K562 (cell line): ENCODE measurements at regions not wholly inside any gene's neighbourhood (a gene's known extent, or its start where the extent isn't known, plus 50 kb on each side); places are given as distances from the start of the nearest gene placed in this dataset.
"Not testable (repeated sequence)": the region's sequence is repeated elsewhere in the genome, so short reads cannot be mapped to it uniquely, and the experiment has no call there.

Source experiments
- ATAC-seq: fragments of 200-7000 bp; cut with Tn5 transposase; 3 replicates; pipeline ENCODE4 v1.9.1; 2020; ENCODE audit warnings: moderate library complexity
- BruUV-seq: library from RNA; stranded (reverse); fragments of 400-500 nt; replicated peaks from 2 replicates; lab custom pipeline; 2021; lab: Mats Ljungman, UMichigan
- CTCF ChIA-PET: fragments of 300-600 bp; formaldehyde crosslinking; extraction: SDS; loops from one replicate; lab custom pipeline; 2021; ENCODE audit warnings: low intra/inter-chr PET ratio; lab: Yijun Ruan, JAX
- POLR2A ChIA-PET: fragments of 300-600, 350-650 bp; sonication (Branson Sonifier 250); formaldehyde crosslinking; extraction: SDS; loops from one replicate; lab custom pipeline; 2021; ENCODE audit warnings: antibody characterized with exemption, inconsistent platforms; lab: Yijun Ruan, JAX
- DNase-seq, 4 experiments: peaks; one replicate each; pipeline versions ENCODE4 v3.0.0 to v3.0.0-alpha.2; 2011 to 2018; ENCODE audit warnings: low spot score in 3 of 4, mixed read lengths in 3 of 4; ENCODE audit errors: extremely low read depth in 1 of 4
- FAIRE-seq: peaks from 2 replicates; lab custom pipeline; 2011; peaks lifted over from hg19 to GRCh38; lab: Jason Lieb, UNC
- H2AFZ ChIP-seq: 2 replicates; pipeline ENCODE4 v1.6.0; 2011; ENCODE audit warnings: low read depth, low read length, control low read depth, inconsistent platforms
- H3K27ac ChIP-seq: fragments of 200-600 bp; 3 replicates; pipeline ENCODE4 v1.8.0; 2011; ENCODE audit warnings: low read depth, mild to moderate bottlenecking, control low read depth, inconsistent platforms, low read length, moderate library complexity, mixed read lengths; ENCODE audit errors: extremely low read depth
- H3K27me3 ChIP-seq, 2 experiments: fragments of 300-600 bp in 1 of 2; 2 replicates in 1 of 2; 3 replicates in 1 of 2; pipeline versions ENCODE4 v1.6.0 to v1.8.0; 2011; ENCODE audit warnings: inconsistent platforms in 2 of 2, low read length in 2 of 2, mild to moderate bottlenecking in 1 of 2, mixed read lengths in 1 of 2, moderate library complexity in 1 of 2; ENCODE audit not compliant: control insufficient read depth in 2 of 2, insufficient read depth in 2 of 2
- H3K36me3 ChIP-seq: fragments of 300-600 bp; 3 replicates; pipeline ENCODE4 v1.8.0; 2011; ENCODE audit warnings: mild to moderate bottlenecking, low read length, inconsistent platforms; ENCODE audit not compliant: control insufficient read depth, insufficient read depth
- H3K4me1 ChIP-seq, 2 experiments: fragments of 200-600 bp in 1 of 2; replicated peaks in 1 of 2; 2 replicates in 1 of 2; 3 replicates in 1 of 2; pipeline versions ENCODE4 v1.5.1 to v1.8.0; 2011; ENCODE audit warnings: inconsistent platforms in 2 of 2, low read length in 2 of 2, mild to moderate bottlenecking in 1 of 2, mixed read lengths in 1 of 2, moderate library complexity in 1 of 2; ENCODE audit not compliant: control insufficient read depth in 2 of 2, insufficient read depth in 2 of 2
- H3K4me2 ChIP-seq: 2 replicates; pipeline ENCODE4 v1.6.1; 2011; ENCODE audit warnings: low read length, control low read depth, inconsistent platforms, mixed read lengths; ENCODE audit not compliant: insufficient read depth
- H3K4me3 ChIP-seq: fragments of 200-600 bp; sonication (generic), shearing (Covaris generic); 2 replicates; pipeline ENCODE4 v1.5.1; 2016; ENCODE audit warnings: control low read depth, inconsistent platforms
- H3K79me2 ChIP-seq: fragments of 200-600 bp; 3 replicates; pipeline ENCODE4 v1.8.0; 2011; ENCODE audit warnings: low read length, inconsistent platforms; ENCODE audit not compliant: control insufficient read depth, insufficient read depth
- H3K9ac ChIP-seq, 2 experiments: 2 replicates each; pipeline versions ENCODE4 v1.6.0 to v1.6.1; 2011; ENCODE audit warnings: low read depth in 2 of 2, low read length in 2 of 2, control low read depth in 1 of 2, inconsistent platforms in 1 of 2, mild to moderate bottlenecking in 1 of 2, mixed read lengths in 1 of 2; ENCODE audit not compliant: insufficient read depth in 1 of 2
- H3K9me1 ChIP-seq: one replicate; pipeline ENCODE4 v1.6.0; 2011; ENCODE audit warnings: inconsistent platforms, mild to moderate bottlenecking, low read length, moderate library complexity; ENCODE audit not compliant: control insufficient read depth, insufficient read depth
- H3K9me3 ChIP-seq: replicated peaks from 2 replicates; pipeline ENCODE4 v1.5.1; 2011; ENCODE audit warnings: low read depth, low read length, inconsistent platforms; ENCODE audit not compliant: control insufficient read depth, insufficient read depth
- H4K20me1 ChIP-seq: replicated peaks from 2 replicates; pipeline ENCODE4 v1.6.1; 2011; ENCODE audit warnings: low read length, inconsistent platforms, mixed read lengths; ENCODE audit not compliant: control insufficient read depth, insufficient read depth
- HDAC1 ChIP-seq, 2 experiments: fragments of 450-650 bp; IDR thresholded peaks; 2 replicates each; pipeline ENCODE4 v1.6.1; 2016 to 2017; ENCODE audit warnings: inconsistent platforms in 1 of 2, mild to moderate bottlenecking in 1 of 2, moderate library complexity in 1 of 2
- RBM14 ChIP-seq: fragments of 200-400 bp; formaldehyde crosslinking; IDR thresholded peaks from 2 replicates; pipeline ENCODE4 v1.6.1; 2018; ENCODE audit warnings: low read depth, mild to moderate bottlenecking, low read length, moderate library complexity, borderline replicate concordance; ENCODE audit not compliant: insufficient read depth
- RFX1 ChIP-seq: fragments of 450-650 bp; IDR thresholded peaks from 2 replicates; pipeline ENCODE4 v1.6.1; 2016; ENCODE audit warnings: mild to moderate bottlenecking, moderate library complexity
- SMAD2 ChIP-seq: fragments of 150-350 bp; IDR thresholded peaks from 2 replicates; pipeline ENCODE4 v1.6.1; 2014; ENCODE audit warnings: low read depth, mild to moderate bottlenecking, low read length
- TAF15 ChIP-seq: fragments of 200-400 bp; formaldehyde crosslinking; IDR thresholded peaks from 2 replicates; pipeline ENCODE4 v1.6.1; 2017; ENCODE audit warnings: mild to moderate bottlenecking, low read depth, low read length, moderate library complexity
- WGBS: fragments of 100-300 bp; shearing (Covaris generic); methylation state at CpG from one replicate; pipeline ENCODE4 v1.1.6; 2016; ENCODE audit warnings: low coverage, mixed read lengths; ENCODE audit not compliant: insufficient coverage; ENCODE audit errors: missing lambda C conversion rate; 5-methylcytosine and 5-hydroxymethylcytosine counted together
- in situ Hi-C: fragments of 300-500 bp; cut with MboI; formaldehyde crosslinking; loops from 4 replicates; pipeline ENCODE4 v1.15.0; 2018; ENCODE audit warnings: inconsistent platforms, mixed read lengths
- intact Hi-C: fragments of 100-400 bp; cut with micrococcal nuclease; formaldehyde crosslinking; loops from 2 replicates; pipeline ENCODE4 v1.14.2; 2022
- TF ChIP-seq, protein P1 (sequence below): fragments of 450-650 bp; IDR thresholded peaks from 2 replicates; pipeline ENCODE4 v1.6.1; 2018; ENCODE audit warnings: mild to moderate bottlenecking, low read depth; ENCODE audit not compliant: partially characterized antibody

- ATAC-seq (no peak), FAIRE-seq (no peak), DNase-seq (no peak)
- CTCF ChIA-PET = no interaction called here
- Histone ChIP-seq H3K27ac (no peak overlapping the region), H3K4me3 (no peak overlapping the region), H3K9me3 (no peaks in the 10 kb centered on the region), H3K9ac (no peak overlapping the region), H4K20me1 (no peaks in the 10 kb centered on the region), H3K27me3 (no peaks in the 10 kb centered on the region), H3K9me1 (no peaks in the 10 kb centered on the region), H3K4me1 (no peaks in the 10 kb centered on the region), H3K4me2 (no peak overlapping the region), H3K36me3 (no peaks in the 10 kb centered on the region), H3K79me2 (no peaks in the 10 kb centered on the region), H2AFZ (no peak overlapping the region)
- TF ChIP-seq TAF15 (no peak), RBM14 (no peak), HDAC1 (IDR thresholded peaks at IDR 0.05) (no peak), SMAD2 (no peak), RFX1 (no peak)
- TF ChIP-seq, protein P1, sequence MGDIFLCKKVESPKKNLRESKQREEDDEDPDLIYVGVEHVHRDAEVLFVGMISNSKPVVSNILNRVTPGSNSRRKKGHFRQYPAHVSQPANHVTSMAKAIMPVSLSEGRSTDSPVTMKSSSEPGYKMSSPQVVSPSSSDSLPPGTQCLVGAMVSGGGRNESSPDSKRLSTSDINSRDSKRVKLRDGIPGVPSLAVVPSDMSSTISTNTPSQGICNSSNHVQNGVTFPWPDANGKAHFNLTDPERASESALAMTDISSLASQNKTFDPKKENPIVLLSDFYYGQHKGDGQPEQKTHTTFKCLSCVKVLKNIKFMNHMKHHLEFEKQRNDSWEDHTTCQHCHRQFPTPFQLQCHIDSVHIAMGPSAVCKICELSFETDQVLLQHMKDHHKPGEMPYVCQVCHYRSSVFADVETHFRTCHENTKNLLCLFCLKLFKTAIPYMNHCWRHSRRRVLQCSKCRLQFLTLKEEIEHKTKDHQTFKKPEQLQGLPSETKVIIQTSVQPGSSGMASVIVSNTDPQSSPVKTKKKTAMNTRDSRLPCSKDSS = no peak
- no TSS peak for BruUV-seq
- 0% methylated on average over 2 of the region's 2 CpGs for WGBS
- intact Hi-C loops = no loop called here
- in situ Hi-C loops = no loop called here
- POLR2A ChIA-PET = no interaction called here
These were observed 213.5 kb upstream of the SYNCRIP start for GRCh38 chr6:85856235-85856634.

DNA sequence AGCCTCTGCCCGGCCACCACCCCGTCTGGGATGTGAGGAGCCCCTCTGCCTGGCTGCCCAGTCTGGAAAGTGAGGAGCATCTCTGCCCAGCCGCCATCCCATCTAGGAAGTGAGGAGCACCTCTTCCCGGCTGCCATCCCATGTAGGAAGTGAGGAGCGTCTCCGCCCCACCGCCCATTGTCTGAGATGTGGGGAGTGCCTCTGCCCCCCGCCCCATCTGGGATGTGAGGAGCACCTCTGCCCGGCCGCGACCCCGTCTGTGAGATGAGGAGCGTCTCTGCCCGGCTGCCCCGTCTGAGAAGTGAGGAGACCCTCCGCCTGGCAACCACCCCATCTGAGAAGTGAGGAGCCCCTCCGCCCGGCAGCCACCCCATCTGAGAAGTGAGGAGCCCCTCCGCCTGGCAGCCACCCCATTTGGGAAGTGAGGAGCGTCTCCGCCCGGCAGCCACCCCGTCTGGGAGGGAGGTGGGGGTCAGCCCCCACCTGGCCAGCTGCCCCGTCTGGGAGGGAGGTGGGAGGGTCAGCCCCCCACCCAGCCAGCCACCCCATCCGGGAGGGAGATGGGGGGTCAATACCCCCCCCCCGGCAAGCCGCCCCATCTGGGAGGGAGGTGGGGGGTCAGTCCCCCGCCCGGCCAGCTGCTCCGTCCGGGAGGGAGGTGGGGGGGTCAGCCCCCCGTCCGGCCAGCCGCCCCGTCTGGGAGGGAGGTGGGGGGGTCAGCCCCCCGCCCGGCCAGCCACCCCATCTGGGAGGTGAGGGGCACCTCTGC is 195.8 kb upstream of the SYNCRIP start:
- BruUV-seq, H3K4me3 ChIP-seq, ATAC-seq, H3K4me1 ChIP-seq, H3K79me2 ChIP-seq, H3K9me1 ChIP-seq, H2AFZ ChIP-seq, POLR2A ChIA-PET, H3K36me3 ChIP-seq, H3K27ac ChIP-seq, H3K9ac ChIP-seq, FAIRE-seq, DNase-seq, H3K27me3 ChIP-seq, in situ Hi-C loops, H3K9me3 ChIP-seq, intact Hi-C loops, CTCF ChIA-PET, H4K20me1 ChIP-seq, H3K4me2 ChIP-seq: not testable (repeated sequence)
- 0% methylated on average over 9 of the region's 37 CpGs for WGBS
